DLD1 (cell line): ENCODE measurements at regions not wholly inside any gene's neighbourhood (a gene's known extent, or its start where the extent isn't known, plus 50 kb on each side); places are given as distances from the start of the nearest gene placed in this dataset.
"Not testable (repeated sequence)": the region's sequence is repeated elsewhere in the genome, so short reads cannot be mapped to it uniquely, and the experiment has no call there.

Experiments used
- in situ Hi-C: cut with HindIII; loops from 2 replicates; pipeline ENCODE4 v1.10.0; 2017; ENCODE audit warnings: low sequenced_read_pairs

DNA sequence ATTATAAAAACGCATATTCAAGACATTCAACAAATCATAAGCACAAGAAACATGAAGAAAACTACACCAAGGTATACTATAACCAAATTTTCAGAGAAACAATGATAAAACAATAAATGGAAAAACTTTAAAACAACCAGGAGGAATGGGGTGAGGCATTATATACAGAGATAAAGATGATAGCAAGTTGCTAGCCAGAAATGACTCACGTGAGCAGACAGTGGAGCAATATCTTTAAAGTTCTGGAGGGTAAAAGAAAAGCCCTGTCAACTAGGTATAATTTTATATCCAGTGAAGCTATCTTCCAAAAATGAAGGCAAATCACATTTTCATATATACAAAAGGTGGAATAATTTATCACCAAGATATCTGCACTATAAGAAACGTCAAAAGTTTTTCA, 97.8 kb upstream of the PCED1B start:
- in situ Hi-C loops = no loop called here

DNA sequence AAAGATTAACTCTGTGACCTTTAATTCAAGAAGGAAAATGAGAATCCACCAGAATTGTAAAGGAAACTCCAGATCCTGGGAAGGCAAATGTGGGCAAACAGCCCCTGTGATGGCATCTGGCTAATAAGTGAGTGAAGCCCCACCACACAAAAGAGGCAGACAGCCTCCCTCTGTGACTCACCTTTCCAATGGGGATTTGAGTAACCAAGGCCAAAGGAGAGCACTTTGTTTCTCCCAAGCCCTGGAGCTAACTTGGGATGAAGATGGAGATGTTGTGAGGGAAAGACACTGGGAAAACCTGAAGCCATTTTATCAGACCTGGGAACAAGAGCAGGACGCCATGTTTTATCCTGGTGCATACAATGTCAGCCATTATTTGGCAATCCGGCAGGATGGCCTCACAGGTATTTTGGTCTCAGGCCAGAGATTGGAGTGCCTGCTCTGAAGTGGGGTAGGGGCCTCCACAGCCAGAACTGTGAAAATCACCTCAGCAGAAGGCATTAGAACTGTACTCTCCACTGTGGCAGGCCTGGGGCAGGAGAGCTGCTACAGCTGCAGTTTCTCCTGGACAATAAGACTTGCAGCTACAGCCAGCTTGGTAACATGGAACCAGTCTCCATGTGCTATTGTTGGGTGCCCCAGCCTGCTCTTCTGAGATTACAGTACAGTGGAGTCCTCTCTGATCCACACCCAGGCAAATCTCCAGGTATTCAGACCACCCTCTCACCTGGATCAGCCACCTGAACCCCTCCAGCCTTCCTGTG, 96.6 kb upstream of the PCED1B start:
- in situ Hi-C loops = no loop called here

DNA sequence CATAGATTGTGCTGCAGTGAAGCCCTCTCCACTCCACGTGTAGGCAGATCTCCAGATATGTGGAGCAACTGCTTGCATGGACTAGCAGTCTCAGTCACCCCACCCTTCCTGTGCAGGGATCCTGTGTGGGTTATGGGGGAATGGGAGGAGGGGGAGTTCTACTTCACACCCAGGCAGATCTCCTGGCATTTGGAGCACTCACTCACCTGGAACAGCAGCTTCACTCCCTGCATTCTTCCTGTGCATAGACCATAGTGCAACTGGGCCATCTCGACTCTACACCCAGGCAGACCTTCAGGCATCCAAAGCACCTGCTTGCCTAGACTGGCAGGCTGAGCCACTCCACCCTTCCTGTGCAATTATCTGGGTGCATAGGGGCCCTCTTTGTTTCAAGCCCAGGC, 96.0 kb upstream of the PCED1B start:
- in situ Hi-C loops = no loop called here

GRCh38 chr12:46983959-46984841, 95.2 kb upstream of the PCED1B start:
- in situ Hi-C loops = no loop called here

- in situ Hi-C loops = no loop called here
Measured at GRCh38 chr12:46985816-46986215, 93.6 kb upstream of the PCED1B start.

DNA sequence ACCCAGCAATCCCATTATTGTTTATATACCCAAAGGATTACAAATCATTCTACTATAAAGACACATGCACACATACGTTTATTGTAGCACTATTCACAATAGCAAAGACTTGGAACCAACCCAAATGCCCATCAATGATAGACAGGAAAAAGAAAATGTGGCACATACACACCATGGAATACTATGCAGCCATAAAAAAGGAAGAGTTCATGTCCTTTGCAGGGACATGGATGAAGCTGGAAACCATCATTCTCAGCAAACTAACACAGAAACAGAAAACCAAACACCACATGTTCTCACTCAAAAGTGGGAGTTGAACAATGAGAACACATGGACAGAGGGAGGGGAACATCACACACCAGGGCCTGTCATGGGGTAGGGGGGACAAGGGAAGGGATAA, 91.3 kb upstream of the PCED1B start:
- in situ Hi-C loops = not testable (repeated sequence)

- in situ Hi-C loops = no loop called here
Measured at GRCh38 chr12:46990211-46990610, 89.2 kb upstream of the PCED1B start.

- in situ Hi-C loops = not testable (repeated sequence)
Measured at GRCh38 chr12:46992051-46992450, 87.4 kb upstream of the PCED1B start.

- in situ Hi-C loops = no loop called here
Measured at GRCh38 chr12:46998811-46999368, 80.5 kb upstream of the PCED1B start.

- in situ Hi-C loops = loop anchor here (25.0 kb wide), 1 partner anchor 192 kb away; no protein-coding TSS in a partner anchor
Measured at GRCh38 chr12:47004634-47005033, 74.8 kb upstream of the PCED1B start.

- in situ Hi-C loops = loop anchor here (25.0 kb wide), 1 partner anchor 195 kb away; no protein-coding TSS in a partner anchor
Measured at GRCh38 chr12:47007048-47007447, 72.4 kb upstream of the PCED1B start.

GRCh38 chr12:47012552-47012951, 66.9 kb upstream of the PCED1B start:
- in situ Hi-C loops = loop anchor here (25.0 kb wide), 1 partner anchor 200 kb away; no protein-coding TSS in a partner anchor

GRCh38 chr12:47014474-47014873, 64.9 kb upstream of the PCED1B start:
- in situ Hi-C loops = loop anchor here (25.0 kb wide), 1 partner anchor 202 kb away; no protein-coding TSS in a partner anchor

DNA sequence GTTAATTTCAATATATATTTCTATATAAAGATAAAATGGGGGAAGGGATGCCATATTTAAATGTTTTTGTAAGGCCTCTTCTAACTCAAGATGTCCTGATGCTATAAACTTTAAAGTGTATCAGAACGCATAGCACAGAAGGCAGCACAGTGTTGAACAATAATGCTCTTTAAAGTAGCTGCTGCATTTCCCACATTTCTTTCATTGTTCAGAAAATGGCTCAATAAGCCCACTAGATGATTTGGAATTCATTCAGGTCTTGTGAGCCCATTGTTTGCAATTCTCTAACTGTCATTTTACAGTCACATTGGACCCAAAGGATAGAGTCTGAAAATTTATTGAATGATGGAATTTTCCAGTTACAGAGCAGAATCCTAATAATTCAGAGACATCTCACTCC, 64.0 kb upstream of the PCED1B start:
- in situ Hi-C loops = loop anchor here (25.0 kb wide), 1 partner anchor 203 kb away; no protein-coding TSS in a partner anchor

DNA sequence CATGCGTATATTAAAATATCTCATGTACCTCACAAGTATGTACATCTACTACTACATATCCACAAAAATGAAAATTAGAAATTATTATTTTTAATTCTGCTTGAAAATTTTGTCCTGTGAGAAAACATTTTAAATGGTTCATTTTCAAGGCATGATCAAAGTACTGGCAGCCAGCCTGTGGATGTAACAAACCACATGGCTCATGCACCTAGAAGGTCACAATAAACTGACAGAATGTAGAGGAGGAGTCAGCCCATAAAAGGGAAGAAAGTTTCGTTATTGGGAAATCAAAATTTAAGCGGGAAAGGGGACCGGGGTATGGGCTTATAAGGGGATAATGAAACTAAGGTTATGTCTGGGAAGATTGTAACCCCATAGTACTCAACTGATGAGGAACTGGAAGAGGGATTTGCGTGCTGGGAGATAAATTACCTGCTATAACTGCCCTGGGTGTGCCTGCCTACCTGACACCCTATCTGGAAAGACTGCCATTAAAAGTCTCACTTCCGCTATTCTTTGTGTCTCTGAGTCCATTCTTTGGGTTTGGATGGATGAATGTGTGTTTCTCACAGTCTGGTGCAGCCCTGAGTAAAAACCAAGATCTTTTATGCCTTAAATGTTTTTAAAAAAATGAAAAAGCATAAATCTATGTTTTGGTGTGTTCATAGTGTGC, 62.2 kb upstream of the PCED1B start:
- in situ Hi-C loops = loop anchor here (25.0 kb wide), 1 partner anchor 205 kb away; no protein-coding TSS in a partner anchor

- in situ Hi-C loops = loop anchor here (25.0 kb wide), 1 partner anchor 206 kb away; no protein-coding TSS in a partner anchor
Measured at GRCh38 chr12:47017901-47018475, 61.4 kb upstream of the PCED1B start.

GRCh38 chr12:47020211-47020821, 59.1 kb upstream of the PCED1B start:
- in situ Hi-C loops = loop anchor here (5.0 to 25.0 kb wide), 3 partner anchors 63 to 664 kb away; no protein-coding TSS in a partner anchor

DNA sequence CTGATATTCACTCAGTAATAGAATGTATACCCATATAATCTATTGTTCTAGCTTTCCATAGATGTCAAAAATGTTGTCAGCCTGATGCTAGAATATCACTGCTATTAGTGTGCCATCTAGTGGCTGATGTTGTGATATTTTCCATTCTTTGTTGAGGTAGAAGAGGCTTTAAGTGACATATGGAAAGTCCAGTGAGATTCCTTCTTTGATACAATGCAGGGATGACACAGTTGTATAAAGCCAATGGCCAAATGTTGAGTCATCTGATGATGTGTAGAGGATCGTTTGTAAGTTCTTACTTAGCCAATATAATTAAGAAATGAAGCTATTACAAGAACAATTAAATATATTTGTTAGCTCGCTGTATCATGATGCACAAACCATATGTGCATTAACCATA, 58.1 kb upstream of the PCED1B start:
- in situ Hi-C loops = loop anchor here (5.0 to 25.0 kb wide), 3 partner anchors 64 to 664 kb away; no protein-coding TSS in a partner anchor

GRCh38 chr12:47022296-47022695, 57.1 kb upstream of the PCED1B start:
- in situ Hi-C loops = loop anchor here (5.0 to 25.0 kb wide), 3 partner anchors 65 to 663 kb away; no protein-coding TSS in a partner anchor
